Myocyte (in vitro differentiated cells): ENCODE measurements at regions not wholly inside any gene's neighbourhood (a gene's known extent, or its start where the extent isn't known, plus 50 kb on each side); places are given as distances from the start of the nearest gene placed in this dataset.
"Not testable (repeated sequence)": the region's sequence is repeated elsewhere in the genome, so short reads cannot be mapped to it uniquely, and the experiment has no call there.

Source experiments
- DNase-seq: peaks from one replicate; pipeline ENCODE4 v3.0.0-alpha.2; 2012; ENCODE audit warnings: low read depth

DNA sequence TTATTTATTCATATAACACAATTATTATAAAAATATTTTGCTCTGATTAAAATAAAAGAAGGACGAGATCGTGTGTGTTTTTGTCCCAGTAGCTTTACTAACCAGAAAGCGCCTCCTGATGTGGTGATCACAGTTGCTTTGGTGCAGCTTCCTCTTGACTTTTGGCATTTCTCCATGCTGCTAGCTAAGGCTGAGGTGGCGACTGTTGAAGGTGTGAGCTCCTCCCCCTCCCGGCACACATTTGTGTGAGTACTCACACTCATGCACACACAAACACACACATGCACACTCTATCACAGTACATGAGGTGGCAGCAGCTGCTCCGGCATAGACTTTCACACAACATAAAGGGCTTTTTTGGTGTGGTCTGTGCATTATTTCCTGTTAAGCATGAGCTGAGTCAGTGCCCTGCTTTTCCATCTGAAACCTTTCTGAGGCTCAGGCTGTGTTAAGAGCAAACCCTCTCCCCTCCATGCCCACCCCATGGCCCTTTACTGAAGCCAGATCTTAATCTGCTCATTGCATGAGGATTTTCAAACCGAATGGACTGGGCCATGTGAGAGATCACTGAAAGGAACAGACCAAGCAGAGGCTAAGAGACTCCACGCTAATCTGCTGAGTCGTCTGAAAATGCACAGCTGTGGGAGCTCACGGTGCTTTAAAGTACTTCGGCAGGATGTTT is 53.3 kb downstream of the FOXD4L1 start:
- peak; percentile 18 for DNase-seq

- DNase-seq, result not testable (repeated sequence)
Observed at GRCh38 chr2:113559820-113560219, 61.4 kb downstream of the FOXD4L1 start.

GRCh38 chr2:113562662-113563061 is 64.2 kb downstream of the FOXD4L1 start:
- not testable (repeated sequence) for DNase-seq

GRCh38 chr2:113566674-113567480 is 60.2 kb upstream of the RABL2A start:
- not testable (repeated sequence) for DNase-seq

DNA sequence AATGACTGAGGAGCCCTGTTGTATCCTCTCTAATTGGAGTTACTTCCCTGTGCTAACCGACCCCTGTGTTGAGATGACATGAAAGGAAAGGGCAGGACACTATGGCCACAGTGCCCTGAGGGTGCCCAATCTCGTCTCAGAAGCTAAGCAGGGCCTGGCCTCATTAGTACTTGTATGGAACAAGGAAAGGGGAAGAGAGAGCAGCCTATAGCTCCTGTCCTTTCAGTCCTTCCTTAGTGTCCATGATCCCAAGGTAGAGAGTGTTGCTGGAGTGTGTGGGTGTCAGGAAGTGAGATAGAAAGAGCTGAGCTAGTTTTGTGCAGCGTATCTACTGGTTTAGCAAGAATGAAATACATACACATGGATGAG is 59.6 kb upstream of the RABL2A start:
- DNase-seq, result not testable (repeated sequence)

- DNase-seq, result not testable (repeated sequence)
Observed at GRCh38 chr2:113568231-113568630, 58.8 kb upstream of the RABL2A start.

GRCh38 chr2:113570082-113570481 is 57.0 kb upstream of the RABL2A start:
- not testable (repeated sequence) for DNase-seq

GRCh38 chr2:113570509-113571009 is 56.5 kb upstream of the RABL2A start:
- DNase-seq, result not testable (repeated sequence)

DNA sequence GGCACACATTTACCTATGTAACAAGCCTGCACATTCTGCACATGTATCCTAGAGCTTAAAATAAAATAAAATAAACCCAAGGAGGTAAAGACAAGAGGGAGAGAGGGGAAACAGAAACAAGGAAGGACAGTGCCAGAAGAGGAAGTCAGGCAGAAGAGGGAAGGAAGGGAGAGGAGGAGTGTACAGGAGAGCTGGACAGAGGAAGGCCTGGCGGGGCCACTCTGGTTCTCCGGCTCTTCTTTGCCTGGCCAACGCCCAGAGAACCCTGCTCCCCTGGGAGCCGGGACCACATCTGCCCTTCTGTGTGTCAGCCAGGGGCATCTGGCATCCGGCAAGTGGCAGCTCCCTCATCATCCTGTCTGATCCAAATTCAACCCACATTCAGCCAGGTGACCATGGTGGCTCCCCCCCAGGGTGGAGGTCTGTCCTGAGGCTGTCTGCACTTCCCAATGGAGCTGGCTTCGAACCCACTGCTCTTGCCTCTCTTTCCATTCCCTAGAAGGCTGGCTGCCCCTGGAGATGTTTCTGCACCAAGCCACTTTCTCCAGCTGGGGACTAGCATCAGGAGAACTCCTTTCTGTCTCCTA is 55.5 kb upstream of the RABL2A start:
- DNase-seq, result not testable (repeated sequence)

DNA sequence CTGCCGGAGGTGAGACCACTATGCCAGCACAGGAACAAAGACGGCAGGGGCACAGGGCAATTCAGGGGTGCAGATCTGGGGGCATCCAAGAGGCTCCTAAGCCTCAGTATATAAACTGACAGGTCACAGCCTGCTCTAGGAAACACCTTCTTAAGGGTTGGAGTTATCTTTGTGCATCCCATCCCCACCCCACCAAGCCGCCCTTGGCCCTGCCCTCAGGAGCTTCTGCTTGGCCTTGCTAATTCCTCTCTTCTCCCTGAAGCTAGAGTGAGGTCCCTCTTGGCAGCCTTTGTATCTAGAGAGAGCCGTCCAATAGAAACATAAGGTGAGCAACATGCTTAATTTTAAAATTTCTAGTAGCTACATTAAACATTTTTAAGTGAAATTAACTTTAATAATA is 51.3 kb upstream of the RABL2A start:
- not testable (repeated sequence) for DNase-seq

GRCh38 chr2:113576353-113576752 is 50.7 kb upstream of the RABL2A start:
- not testable (repeated sequence) for DNase-seq
